ENCODE measurements at regions not wholly inside any gene's neighbourhood (a gene's known extent, or its start where the extent isn't known, plus 50 kb on each side); places are given as distances from the start of the nearest gene placed in this dataset.
A peak's percentile ranks its signal among the peaks of the same experiment; 100 is the strongest.

DNA sequence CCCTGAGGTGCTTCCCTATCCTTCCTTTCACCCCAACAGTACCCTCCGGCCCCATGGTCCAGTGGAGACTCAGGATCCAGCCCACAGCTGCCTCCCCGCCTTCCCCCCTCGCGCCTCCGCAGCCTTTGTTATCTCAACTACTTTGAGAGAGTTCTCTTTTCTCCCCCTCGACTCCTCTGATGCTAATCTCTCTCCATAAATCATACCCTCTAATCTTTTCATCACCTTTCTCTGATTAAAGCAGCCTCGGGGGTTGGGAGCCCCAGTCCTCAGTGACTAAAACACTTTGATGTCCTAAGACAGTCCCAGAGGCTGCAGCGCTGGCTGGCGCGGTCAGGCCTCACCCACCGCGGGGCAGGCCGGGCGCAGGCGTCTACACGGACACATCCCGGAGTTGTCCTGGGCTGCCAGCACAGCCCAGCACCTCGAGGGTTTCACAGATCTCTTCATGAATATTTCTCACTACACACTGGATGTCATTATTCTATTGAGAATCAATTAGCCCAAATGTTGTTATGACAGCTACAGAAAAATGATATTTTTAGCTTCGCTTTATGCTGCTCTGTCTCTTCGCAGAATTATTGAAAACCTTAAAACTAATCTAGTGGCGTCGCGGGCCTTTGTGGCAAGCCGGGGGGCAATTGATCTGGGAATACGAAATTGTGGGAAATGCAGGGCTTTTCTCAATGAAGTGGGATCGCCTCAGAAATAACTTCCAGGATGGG lies 289.5 kb downstream of the RRAGC start:
- no peak for DNase-seq

DNA sequence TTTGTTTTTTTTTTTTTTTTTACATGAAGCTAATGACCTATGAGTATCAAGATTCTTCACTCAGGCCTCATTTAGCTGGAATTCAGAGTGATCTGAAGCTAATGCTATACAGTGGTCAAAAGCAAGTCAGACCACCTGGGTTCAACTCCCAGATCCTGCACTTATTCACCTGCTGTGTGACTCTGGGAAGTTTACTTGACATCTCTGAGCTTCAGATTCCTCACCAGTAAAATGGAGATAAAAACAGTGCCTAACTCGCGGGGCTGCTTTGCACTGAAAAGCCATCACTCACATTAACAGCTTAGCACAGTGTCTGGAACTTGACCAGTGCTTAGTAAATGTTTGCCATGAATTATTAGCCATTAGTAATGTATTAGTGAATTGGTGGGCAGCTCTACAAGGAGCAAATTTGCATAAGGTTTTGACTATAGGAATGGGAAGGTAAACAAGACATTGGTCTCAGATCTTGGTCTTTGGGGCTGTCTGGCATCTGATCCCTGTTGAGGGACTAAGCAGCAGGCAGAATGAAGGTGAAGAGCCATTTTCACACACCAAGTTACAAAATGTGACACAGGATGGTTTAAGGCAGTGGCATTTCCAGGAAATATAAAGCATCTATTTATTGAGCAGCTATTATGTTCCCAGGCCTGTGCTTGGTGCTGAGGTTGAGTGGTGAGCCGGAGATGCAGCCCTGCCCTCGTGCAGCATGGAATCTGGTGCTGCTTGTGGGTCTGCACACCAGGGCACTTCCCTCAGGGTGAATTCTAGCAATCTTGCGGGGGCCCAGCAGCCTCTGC lies 291.3 kb downstream of the RRAGC start:
- DNase-seq = no peak

DNA sequence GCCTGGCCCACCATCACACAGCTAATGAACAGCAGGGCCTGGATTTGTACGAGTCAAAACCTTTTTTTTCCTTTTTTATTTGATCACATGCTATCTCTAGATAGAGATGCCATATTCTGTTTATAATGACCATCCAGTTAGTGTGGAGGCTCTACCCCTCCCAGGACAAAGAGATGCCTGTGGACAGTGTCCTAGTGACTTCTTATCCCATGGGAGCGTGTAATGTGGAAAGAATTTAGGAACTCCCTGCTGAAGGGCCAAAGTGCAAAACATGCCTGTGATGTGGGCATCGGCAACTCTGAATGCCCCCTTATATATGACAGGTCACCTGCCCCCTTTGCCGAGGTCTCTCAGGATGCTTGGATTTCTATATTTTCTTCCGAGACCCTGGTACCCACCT lies 292.2 kb downstream of the RRAGC start:
- DNase-seq = no peak

DNA sequence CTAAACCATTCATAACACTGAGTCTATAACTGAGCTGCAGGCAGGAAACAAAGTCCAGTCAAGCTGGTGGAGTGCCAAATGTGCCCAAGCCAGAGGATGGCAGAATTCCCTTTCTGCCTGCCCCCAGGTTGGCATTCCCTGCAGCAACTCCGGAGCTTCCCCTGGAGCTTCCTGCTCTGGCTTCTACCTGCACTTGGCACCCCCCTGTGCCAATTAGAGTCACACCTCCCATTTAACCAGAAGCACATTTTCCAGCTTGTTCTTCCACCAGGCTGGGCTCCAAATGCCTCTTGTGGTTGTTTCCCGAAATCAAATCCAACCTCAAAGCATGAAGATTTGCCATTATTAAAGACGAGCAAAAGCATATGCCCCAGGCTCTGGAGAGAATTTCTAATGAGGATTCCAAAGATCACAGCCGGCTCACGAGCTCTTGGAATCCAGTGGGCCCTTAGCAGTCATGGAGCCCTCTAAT lies 294.5 kb downstream of the RRAGC start:
- no peak for DNase-seq

DNA sequence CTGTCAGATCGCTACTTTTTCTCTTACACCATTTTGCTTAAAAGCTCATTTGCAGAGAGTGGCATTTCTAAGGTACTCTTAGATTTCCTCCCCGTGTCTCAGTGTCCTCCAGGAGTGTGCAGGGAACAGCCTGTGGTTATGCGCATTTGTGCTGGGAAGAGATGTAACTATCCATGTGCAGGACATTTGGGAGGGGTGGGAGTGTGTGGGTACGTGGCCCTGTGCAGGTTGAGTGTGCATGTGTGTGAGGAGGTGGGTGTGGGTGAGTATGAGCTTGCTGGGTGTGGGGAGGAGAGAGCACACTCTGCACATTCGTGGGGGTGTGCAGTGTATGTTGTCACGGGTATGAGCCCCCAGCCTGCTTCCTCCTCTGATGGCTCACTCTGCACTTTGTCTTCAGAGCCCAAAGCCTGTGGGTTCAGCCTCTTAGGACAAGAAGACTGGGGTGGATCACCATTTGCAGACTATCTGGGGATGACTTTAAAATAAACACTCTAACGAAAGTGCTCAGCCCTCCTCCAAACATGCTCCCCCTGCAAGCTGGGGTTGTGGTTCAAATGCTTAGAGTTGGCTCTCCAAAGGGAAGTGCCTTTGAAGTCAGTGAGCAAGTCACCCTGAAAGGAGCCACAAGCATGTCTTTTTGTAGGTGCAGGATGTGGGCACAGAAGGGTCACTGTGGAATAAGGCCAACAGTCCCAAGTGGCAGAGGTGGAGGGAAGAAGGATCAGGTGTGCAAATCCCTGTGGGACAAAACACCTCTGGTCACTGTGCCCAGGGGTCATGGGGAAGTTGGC lies 295.4 kb downstream of the RRAGC start:
- DNase-seq = no peak

DNA sequence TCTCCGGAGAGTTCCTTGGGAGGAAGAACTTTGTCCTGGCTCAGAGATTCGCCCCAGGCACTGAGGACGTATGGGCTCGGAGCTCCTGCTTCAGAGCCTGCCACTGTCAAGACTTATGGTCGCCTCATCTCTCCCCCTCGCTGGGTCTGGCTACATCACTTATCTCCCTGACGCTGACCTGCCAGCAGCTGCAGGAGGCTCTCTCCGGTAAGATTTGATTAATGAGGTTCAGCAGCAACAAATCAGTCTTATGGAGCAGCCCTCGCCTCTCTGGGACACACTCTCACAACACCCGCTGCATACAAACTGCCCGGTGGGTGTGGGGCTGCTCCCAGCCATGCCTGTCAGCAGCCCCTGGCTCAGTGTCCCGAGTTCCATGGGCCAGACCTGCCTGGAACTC lies 297.8 kb downstream of the RRAGC start:
- no peak for DNase-seq

DNA sequence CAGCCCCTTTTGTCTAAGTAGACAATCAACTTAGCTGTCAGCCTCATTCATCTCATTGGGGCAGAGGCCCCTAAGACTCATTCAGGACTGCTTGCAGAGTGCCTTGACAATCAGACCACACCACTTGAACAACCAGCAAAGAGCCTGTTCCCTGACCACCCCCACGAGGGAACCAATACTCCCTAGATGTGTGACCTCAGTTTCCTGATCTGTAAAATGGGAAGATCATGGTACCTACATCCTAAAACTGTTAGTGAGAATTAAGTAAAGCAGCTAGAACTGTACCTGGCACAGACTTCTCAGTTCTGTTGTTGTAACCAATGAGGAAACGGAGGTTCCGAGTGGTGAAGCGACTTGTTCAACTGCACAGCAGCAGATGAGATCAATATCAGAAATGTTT lies 298.5 kb downstream of the RRAGC start:
- DNase-seq = no peak

DNA sequence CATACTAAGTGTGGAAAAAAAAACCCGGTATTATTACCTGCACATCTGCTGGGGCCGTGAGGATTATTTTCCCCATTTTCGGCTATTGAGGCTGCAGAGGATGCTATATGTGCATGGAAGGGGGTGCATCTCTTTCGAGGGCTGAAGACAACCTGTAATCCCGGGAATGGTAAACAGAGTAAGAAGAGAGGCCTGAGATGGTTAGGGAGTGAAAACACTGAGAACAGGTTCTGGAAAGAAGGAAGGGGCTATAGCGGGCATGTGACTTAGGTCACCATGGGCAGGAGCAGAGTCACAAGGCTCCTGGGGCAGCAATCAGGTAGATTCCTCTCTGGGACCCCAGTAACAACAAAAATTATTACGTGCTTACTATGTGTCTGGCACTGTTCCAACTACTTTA lies 299.1 kb downstream of the RRAGC start:
- DNase-seq = no peak

DNA sequence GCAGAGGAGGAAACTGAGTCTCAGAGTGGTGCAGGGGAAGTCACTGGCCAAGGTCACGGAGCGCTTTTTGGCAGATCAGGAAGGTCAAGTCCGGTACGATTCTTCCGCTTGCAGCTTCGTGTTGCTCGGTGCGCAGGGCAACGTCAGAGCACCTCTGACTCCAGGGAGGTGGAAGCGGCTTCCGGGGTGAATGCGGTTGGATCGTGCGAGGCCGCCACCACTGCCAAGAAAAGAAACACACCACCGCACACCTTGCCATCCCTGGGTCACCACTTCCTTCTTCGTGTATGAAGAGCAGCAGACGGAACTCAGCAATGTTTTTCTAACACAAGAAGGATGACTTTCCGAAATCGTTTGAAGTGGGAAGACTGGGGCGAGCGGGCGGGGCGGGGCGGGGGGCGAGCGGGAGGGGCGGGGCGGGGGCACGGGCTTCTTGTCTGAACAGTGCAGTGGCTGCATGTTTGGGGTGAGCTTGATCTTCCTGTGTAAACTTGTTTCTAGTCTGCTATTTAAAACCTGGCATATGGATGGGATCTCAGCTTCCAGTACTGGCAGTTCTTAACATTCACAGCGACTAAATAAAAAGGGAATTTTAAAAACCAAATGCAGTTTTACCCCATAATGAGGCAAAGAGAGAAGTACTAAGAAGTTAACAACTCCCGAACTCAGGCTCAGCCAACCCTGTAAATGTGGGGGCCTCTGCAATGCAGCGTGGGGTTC lies 300.0 kb downstream of the RRAGC start:
- peak; percentile 81 for DNase-seq

DNA sequence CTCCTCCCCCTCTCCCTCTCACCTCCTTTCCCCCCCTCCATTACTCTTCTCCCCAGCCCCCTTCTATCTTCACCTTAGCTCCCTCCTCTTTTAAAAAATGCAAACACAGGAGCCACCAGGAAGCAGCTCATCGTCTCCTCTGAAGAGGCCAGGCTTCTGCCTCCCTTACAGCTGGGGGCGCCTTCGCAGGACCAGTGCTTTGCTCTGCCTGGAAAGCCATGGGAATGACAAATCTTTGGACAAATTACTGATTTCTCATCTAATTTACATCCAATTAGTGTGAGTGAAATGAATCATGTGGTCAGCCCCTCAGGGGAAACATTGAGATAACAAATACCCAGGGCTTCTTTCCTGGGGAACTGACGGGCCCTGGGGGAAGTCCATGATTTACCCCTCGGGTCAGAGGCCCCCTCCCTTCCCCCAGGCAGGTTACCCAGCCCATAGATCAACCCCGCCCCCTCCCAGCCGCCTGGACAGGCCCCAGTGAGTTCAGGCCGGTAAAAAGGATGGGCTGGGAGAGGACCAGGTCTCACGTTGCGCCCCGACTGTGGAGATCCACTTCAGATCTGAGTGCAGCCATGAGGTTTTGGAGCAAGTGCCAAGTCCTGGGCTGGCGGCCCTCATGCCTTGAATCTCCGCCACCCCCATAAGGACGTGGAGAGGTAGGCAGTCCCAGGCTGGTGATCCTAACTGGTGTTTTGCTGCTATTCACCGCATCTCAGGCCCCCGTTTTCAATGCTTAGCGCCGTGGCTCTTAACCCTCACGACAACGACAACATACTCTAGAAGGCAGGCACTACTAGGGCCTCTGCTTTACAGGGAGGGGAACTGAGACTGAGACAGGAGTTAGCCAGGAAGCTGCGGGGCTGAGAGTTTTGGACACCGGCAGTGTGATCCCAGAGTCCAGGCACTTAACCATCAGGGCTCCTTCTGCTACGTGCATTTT lies 300.8 kb downstream of the RRAGC start:
- DNase-seq = no peak

DNA sequence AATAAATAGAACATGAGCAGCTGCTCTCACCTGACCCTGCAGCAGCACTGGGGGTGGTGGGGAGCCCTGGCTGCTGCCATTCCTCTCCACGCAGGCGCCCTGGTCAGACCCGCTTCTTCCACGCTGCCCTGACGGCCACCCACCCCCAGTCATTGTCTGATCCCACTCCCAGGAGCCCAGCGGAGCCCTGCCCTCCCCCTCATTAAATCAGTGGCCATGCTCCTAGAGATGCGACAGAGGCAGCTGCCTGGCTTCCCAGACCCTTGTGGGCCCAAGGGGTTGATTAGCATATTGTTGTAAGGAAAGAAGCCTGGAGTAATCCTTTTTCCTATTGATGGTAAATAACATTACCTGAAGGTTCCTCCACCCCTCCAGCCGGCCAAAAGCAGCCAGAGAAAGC lies 301.5 kb downstream of the RRAGC start:
- no peak for DNase-seq

DNA sequence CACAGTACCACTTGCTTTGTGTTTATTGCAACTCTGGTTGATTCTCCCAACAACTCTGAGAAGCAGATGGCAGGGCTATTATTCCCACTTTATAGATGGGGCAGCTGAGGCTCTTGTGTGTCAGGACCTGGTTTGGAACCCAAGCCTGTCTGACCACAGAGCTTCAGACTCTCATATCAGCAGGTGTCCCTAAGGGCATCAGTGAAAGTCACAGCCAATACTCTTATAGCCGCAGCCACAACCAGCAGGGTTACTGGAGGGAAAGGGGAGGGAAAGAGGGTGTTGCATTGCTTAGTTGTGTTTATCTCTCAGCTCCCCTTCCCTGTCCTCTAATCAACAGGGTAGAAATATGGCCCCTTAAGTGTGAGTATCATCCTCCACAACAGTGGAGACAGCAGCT lies 304.0 kb downstream of the RRAGC start:
- DNase-seq = no peak

DNA sequence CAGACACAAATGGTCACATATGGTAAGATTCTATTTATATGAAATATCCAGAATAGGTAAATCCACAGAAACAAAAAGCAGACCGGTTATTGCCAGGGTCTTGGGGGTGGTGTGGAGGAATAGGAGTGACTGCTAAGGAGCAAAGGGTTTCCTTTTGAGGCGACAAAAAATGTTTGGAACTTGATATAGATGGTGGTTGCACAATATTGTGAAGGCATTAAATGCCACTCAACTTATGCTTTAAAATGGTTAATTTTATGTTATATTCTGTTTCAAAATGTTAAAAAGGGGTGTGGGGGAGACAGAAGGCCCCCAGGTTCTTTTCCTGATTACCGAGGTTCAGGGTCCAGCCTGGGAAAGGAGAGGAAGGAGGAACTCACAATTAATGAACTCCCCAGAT lies 304.4 kb downstream of the RRAGC start:
- no peak for DNase-seq

DNA sequence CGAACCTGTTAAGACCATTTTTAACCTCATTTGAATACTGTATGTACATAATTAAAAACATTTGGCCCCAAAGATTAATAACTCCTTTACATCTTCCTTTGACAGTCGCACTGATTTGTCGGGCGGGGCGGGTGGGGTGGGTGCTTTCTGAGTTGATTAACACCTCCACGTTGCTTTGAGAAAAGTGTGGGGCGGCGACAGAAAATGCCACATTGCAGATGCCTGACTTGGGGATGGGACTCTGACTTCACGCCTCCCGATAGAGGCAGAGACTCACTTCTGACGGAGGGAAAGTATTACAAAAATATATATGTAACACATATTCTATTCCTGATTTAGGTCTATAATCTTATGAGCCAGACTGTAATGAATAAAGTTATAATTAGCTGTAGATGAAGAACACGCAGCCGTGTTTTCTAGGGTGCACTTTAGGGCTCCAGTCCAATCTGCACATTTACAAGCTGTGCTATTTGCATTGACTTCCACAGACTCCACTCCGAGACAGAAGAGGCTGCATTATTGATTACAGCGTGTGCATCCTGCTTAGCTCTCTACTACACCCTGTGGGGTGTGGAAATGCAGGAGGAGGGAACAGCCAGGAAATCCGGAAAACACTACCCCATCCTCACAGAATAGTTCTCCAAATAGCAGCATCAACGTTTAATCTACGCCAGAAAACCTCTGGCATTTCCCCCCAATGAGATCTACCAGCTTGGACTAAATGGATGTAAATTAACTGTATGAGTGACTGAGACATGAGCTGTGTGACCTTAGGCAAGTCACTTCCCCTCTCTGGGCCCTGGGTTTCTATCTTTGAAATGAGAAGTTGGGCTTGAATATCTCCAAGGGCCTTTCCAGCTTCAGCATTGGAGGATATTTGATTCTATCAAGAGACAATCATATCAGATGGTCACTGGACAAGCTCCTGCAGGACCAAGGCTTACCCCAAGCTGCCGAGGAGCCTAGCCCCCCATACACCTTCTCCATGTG lies 308.0 kb downstream of the RRAGC start:
- no peak for DNase-seq

DNA sequence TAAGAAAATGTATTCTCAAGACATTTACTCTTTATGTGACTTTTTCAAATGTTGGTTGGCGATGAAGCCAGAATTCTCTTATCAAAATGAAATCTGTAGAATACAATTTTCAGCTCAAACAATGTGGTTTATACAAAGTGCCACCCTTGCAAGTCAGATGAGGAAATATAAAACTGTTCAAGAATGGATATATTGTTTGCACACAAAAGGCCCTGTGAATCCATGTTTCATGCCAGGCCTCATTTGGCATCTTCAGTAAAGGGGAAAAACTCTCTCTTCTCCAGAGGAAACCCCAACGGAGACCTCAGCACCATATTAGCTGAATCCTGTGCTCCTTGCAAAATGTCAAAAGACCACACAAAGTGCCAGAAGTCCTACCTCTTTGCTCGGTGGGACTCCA lies 310.4 kb downstream of the RRAGC start:
- no peak for DNase-seq

DNA sequence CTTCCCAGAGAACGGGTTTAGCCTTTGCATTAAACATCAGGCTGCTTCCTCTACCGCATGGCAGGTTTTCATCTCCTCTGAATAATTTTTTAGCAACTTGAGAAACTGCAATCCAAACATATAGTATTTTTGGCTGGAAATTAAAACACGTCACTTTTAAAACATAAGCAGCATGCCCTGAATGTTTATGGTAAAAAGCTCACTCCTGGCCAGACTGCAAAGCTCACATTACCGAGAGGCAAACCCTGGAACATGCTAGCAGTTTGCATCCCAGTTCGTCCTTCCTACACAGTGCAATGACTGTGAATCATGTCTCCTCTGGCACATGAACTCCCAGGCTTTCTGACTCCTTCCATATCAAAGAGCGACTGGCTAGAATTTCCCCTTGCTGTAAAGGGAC lies 312.3 kb downstream of the RRAGC start:
- no peak for DNase-seq

DNA sequence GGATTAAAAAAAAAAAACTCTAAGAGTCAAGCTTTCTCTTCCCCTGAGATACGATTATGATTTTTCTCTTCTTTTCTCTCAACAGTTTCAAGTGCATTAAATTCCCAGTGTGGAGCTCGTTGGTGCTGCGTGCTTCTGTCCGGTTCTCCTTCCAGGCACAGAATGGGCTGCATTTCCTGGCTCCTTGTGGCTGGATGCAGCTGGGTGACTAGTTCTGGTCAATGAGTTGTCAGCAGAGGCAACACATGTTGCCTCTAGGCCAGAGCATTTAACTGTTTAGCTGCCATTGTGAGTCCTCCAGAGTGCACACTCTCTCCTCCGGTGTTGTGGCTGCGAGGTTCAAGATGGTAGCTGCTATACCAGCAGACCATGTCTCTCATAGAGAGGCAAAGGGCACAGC lies 312.9 kb downstream of the RRAGC start:
- DNase-seq = no peak

DNA sequence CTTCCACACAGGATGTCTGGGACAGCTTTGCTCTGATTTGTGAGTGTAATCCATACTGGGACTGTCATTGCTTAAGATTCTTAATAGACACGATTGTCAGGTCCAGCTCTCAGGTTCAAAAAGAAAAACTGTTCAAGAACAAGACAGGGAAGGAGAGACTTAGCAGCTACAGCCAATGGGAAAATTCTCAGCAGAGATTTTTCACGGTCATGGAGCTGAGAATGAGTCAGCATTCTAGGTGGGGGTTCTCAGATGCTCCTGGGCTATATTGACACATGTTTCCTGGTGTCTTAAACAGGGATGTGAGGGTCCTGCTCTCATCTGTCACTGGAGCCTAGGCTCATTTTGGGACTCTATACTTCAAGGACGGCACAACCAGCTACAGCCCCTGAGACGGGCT lies 318.3 kb downstream of the RRAGC start:
- DNase-seq = no peak

DNA sequence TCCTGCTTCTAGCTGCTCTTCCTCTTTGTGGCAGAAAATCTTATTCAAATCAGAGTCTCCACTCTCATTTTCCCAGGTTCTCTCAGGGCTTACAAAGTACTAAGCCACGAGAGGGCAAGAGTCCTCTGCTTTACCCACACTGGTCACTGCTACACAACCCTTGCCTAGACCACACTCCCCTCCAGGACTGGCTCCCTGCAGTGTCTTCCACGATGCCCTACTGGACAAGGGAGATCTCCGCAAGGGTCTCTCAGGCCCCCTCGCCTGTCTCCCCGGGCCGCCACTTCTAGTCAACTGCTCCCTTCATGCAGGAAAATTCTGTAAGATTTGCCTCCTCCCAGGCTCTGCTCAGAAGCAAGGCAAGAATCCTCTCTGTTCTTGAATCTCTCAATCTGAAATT lies 319.6 kb downstream of the RRAGC start:
- no peak for DNase-seq

DNA sequence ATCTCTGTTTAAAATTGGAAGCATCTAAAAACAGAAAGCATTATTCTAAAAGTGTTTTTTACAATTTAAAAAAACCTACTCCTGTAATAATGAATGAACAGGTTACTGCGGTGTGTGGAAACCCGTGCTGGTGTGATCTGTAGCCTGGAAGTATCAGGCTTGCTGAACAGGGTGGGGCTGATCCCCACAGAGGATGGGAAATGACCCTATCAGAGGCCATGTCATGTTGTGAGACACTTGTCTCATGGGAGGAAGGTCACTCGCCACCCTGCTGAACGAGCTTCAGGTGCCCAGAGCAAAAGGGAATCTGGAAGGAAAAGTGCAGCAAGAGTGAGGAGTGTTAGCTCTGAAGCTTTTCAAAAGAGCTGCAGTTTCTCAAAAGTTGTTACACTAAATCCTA lies 320.7 kb downstream of the RRAGC start:
- no peak for DNase-seq

DNA sequence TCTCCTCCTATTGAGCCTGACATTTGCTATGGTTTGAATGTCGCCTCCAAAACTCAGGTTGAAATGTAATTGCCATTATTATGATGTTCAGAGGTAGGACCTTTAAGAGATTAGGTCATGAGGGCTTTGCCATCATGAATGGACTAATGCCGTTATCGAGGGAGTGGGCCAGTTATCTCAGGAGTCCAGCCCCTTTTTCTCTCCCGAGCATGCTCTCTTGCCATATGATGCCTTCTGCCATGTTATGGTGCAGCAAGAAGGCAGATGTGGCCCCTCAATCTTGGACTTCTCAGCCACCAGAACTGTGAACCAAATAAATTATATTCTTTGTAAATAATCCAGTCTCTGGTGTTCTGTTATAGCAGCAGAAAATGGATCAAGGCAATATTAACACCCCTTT lies 323.5 kb downstream of the RRAGC start:
- no peak for DNase-seq

Measured in activated effector memory CD4-positive, alpha-beta T cell treated with Interleukin-2 at 50 U/mL for 16 hours (primary cell).